Ishikawa (cell line): ENCODE measurements at regions not wholly inside any gene's neighbourhood (a gene's known extent, or its start where the extent isn't known, plus 50 kb on each side); places are given as distances from the start of the nearest gene placed in this dataset.

Source experiments
- CEBPB ChIP-seq: IDR thresholded peaks from 2 replicates; pipeline ENCODE4 v1.6.1; 2012
- CREB1 ChIP-seq: IDR thresholded peaks from 2 replicates; pipeline ENCODE4 v1.6.1; 2012; ENCODE audit warnings: low read depth
- EGR1 ChIP-seq: IDR thresholded peaks from 2 replicates; pipeline ENCODE4 v1.6.1; 2012
- EP300 ChIP-seq: IDR thresholded peaks from 2 replicates; pipeline ENCODE4 v1.6.1; 2012; ENCODE audit warnings: borderline replicate concordance
- FOXM1 ChIP-seq: IDR thresholded peaks from 2 replicates; pipeline ENCODE4 v1.6.1; 2012; ENCODE audit warnings: low read depth, borderline replicate concordance
- MAX ChIP-seq: IDR thresholded peaks from 2 replicates; pipeline ENCODE4 v1.6.1; 2012
- NFIC ChIP-seq: IDR thresholded peaks from 2 replicates; pipeline ENCODE4 v1.6.1; 2012
- RAD21 ChIP-seq: IDR thresholded peaks from 2 replicates; pipeline ENCODE4 v1.6.1; 2012; ENCODE audit warnings: low read depth
- REST ChIP-seq: IDR thresholded peaks from 2 replicates; pipeline ENCODE4 v1.6.1; 2012; ENCODE audit warnings: low read depth, mild to moderate bottlenecking
- TAF1 ChIP-seq: IDR thresholded peaks from 2 replicates; pipeline ENCODE4 v1.6.1; 2012; ENCODE audit warnings: low read depth, mild to moderate bottlenecking
- TCF12 ChIP-seq: IDR thresholded peaks from 2 replicates; pipeline ENCODE4 v1.6.1; 2012; ENCODE audit warnings: low read depth
- TEAD4 ChIP-seq: IDR thresholded peaks from 2 replicates; pipeline ENCODE4 v1.6.1; 2012
- USF1 ChIP-seq: IDR thresholded peaks from 2 replicates; pipeline ENCODE4 v1.6.1; 2012
- YY1 ChIP-seq: IDR thresholded peaks from 2 replicates; pipeline ENCODE4 v1.6.1; 2012; ENCODE audit warnings: low read depth
- ZBTB7A ChIP-seq: IDR thresholded peaks from 2 replicates; pipeline ENCODE4 v1.6.1; 2012; ENCODE audit warnings: low read depth

- TF ChIP-seq TAF1, result no peak
- TF ChIP-seq NFIC, result no peak
- TF ChIP-seq USF1, result no peak
- TF ChIP-seq CREB1, result no peak
- no peak for TF ChIP-seq CEBPB
- no peak for TF ChIP-seq TCF12
- no peak for TF ChIP-seq ZBTB7A
- no peak for TF ChIP-seq RAD21
- no peak for TF ChIP-seq FOXM1
- no peak for TF ChIP-seq REST
- TF ChIP-seq EP300, result no peak
- no peak for TF ChIP-seq MAX
- no peak for TF ChIP-seq TEAD4
- no peak for TF ChIP-seq YY1
- no peak for TF ChIP-seq EGR1
These were observed 702.7 kb downstream of the CDH18 start for GRCh38 chr5:19285286-19285685.

GRCh38 chr5:19297934-19298333, 690.1 kb downstream of the CDH18 start:
- TF ChIP-seq CREB1, result no peak
- no peak for TF ChIP-seq ZBTB7A
- TF ChIP-seq TAF1, result no peak
- TF ChIP-seq TEAD4, result no peak
- TF ChIP-seq NFIC, result no peak
- TF ChIP-seq MAX, result no peak
- no peak for TF ChIP-seq TCF12
- no peak for TF ChIP-seq CEBPB
- TF ChIP-seq YY1, result no peak
- no peak for TF ChIP-seq EGR1
- TF ChIP-seq EP300, result no peak
- no peak for TF ChIP-seq USF1
- TF ChIP-seq FOXM1, result no peak

- TF ChIP-seq TCF12, result no peak
- no peak for TF ChIP-seq USF1
- no peak for TF ChIP-seq EGR1
- no peak for TF ChIP-seq NFIC
- TF ChIP-seq CREB1, result no peak
- TF ChIP-seq ZBTB7A, result no peak
- no peak for TF ChIP-seq EP300
- no peak for TF ChIP-seq YY1
- no peak for TF ChIP-seq FOXM1
- no peak for TF ChIP-seq TAF1
- no peak for TF ChIP-seq RAD21
- no peak for TF ChIP-seq TEAD4
- TF ChIP-seq CEBPB, result no peak
- no peak for TF ChIP-seq MAX
- no peak for TF ChIP-seq REST
These were observed 686.7 kb downstream of the CDH18 start for GRCh38 chr5:19301271-19301670.

GRCh38 chr5:19314840-19315239, 673.2 kb downstream of the CDH18 start:
- TF ChIP-seq FOXM1 (no peak), RAD21 (no peak), YY1 (no peak), EP300 (no peak), ZBTB7A (no peak), EGR1 (no peak), MAX (no peak), TCF12 (no peak)

- TF ChIP-seq YY1 (no peak), RAD21 (no peak), EGR1 (no peak), FOXM1 (no peak), NFIC (no peak), CEBPB (no peak), TCF12 (no peak), EP300 (no peak), CREB1 (no peak), USF1 (no peak), MAX (no peak), TEAD4 (no peak), REST (no peak), TAF1 (no peak)
These were observed 668.7 kb downstream of the CDH18 start for GRCh38 chr5:19319252-19319651.
